ENCODE measurements at regions not wholly inside any gene's neighbourhood (a gene's known extent, or its start where the extent isn't known, plus 50 kb on each side); places are given as distances from the start of the nearest gene placed in this dataset.

DNA sequence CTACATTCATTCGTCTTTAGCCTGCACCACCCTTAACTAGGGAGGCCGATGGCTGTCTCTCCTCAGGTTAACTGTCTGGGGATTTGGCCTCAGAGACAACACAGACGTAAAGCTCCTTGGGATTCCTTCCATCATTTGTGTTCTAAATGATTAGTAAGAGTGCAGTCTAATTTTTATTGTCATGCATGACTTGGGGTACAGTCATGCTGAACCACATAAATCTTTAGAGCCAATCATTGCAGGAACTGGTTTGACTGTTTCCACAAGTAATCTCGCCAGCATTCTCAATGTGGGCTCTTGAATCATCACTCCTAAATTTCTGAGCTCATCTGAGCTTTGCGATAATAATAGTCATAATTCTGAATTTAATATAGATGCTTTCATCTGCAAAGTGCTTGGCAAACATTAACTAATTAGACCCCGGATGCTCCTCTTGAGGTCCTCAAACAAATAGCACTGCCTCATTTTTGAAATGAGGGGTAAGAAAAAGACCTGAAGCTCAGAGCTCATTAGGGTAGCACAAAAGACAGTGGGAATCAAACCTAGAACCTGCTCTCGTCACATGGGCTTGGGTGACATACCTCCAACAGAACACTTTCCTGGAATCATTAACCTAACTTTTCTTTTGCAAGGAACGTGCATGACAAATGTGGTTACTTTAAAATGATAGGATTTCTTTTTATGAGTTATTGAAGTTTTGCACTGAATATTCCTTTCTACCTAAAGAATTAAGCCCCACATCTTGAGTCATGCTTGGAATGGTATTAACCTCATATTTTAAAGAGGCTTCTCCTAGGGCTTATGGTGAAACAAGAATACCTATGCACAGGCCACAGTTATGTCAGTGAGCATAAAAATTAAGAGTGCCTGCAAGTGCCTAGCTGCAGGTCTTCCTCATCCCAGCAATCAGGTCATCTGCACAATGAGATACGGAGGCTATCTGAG, 118.9 kb upstream of the NRP1 start:
- TF ChIP-seq POLR2AphosphoS5 (IDR thresholded peaks at IDR 0.05; ENCODE audit: low read depth, low read length), result no peak
- TF ChIP-seq, protein P1, sequence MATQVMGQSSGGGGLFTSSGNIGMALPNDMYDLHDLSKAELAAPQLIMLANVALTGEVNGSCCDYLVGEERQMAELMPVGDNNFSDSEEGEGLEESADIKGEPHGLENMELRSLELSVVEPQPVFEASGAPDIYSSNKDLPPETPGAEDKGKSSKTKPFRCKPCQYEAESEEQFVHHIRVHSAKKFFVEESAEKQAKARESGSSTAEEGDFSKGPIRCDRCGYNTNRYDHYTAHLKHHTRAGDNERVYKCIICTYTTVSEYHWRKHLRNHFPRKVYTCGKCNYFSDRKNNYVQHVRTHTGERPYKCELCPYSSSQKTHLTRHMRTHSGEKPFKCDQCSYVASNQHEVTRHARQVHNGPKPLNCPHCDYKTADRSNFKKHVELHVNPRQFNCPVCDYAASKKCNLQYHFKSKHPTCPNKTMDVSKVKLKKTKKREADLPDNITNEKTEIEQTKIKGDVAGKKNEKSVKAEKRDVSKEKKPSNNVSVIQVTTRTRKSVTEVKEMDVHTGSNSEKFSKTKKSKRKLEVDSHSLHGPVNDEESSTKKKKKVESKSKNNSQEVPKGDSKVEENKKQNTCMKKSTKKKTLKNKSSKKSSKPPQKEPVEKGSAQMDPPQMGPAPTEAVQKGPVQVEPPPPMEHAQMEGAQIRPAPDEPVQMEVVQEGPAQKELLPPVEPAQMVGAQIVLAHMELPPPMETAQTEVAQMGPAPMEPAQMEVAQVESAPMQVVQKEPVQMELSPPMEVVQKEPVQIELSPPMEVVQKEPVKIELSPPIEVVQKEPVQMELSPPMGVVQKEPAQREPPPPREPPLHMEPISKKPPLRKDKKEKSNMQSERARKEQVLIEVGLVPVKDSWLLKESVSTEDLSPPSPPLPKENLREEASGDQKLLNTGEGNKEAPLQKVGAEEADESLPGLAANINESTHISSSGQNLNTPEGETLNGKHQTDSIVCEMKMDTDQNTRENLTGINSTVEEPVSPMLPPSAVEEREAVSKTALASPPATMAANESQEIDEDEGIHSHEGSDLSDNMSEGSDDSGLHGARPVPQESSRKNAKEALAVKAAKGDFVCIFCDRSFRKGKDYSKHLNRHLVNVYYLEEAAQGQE (IDR thresholded peaks at IDR 0.05; ENCODE audit: insufficient read depth in 1 of 2, low read depth in 2 of 2, low read length in 2 of 2), result no peak

Measured in PFSK-1 (cell line).